Mesodermal cell (in vitro differentiated cells): ENCODE measurements at regions not wholly inside any gene's neighbourhood (a gene's known extent, or its start where the extent isn't known, plus 50 kb on each side); places are given as distances from the start of the nearest gene placed in this dataset.
"Not testable (repeated sequence)": the region's sequence is repeated elsewhere in the genome, so short reads cannot be mapped to it uniquely, and the experiment has no call there.

Experiments
- H3K27ac ChIP-seq: 2 replicates; pipeline ENCODE4 v1.7.0; 2013; ENCODE audit warnings: mild to moderate bottlenecking, low read depth, low read length, moderate library complexity; ENCODE audit not compliant: severe bottlenecking
- H3K36me3 ChIP-seq: 2 replicates; pipeline ENCODE4 v1.7.1; 2013; ENCODE audit warnings: mild to moderate bottlenecking, low read length, moderate library complexity; ENCODE audit not compliant: control insufficient read depth, insufficient read depth
- H3K4me1 ChIP-seq: one replicate; pipeline ENCODE4 v1.7.1; 2013; ENCODE audit warnings: mild to moderate bottlenecking, low read length; ENCODE audit not compliant: insufficient read depth, control insufficient read depth, poor library complexity, severe bottlenecking
- H3K4me3 ChIP-seq: 2 replicates; pipeline ENCODE4 v1.7.0; 2013; ENCODE audit warnings: low read length, control low read depth, mild to moderate bottlenecking; ENCODE audit not compliant: insufficient read depth, poor library complexity, severe bottlenecking; ENCODE audit errors: extremely low read depth
- H3K9me3 ChIP-seq: 2 replicates; pipeline ENCODE4 v1.7.1; 2013; ENCODE audit warnings: mild to moderate bottlenecking, low read length, moderate library complexity; ENCODE audit not compliant: control insufficient read depth
- WGBS, 2 experiments: methylation state at CpG; one replicate each; pipeline ENCODE4 v1.1.5; 2013; ENCODE audit warnings: missing lambda C conversion rate in 2 of 2; ENCODE audit not compliant: insufficient coverage in 2 of 2; 5-methylcytosine and 5-hydroxymethylcytosine counted together

GRCh38 chr3:177466622-177467021, 269.3 kb upstream of the TBL1XR1 start:
- not testable (repeated sequence) for H3K27ac ChIP-seq, H3K9me3 ChIP-seq, H3K4me3 ChIP-seq, H3K36me3 ChIP-seq
- WGBS, 2 experiments = 71 to 100% methylated on average over 1 to 3 of the region's 5 CpGs
- H3K4me1 ChIP-seq = peaks cover 38% of the 10 kb centered on the region

GRCh38 chr3:177467247-177467985, 270.1 kb upstream of the TBL1XR1 start:
- WGBS, 2 experiments = no CpG with 5 or more reads among the region's 5 CpGs
- Histone ChIP-seq H3K4me3 (no peak overlapping the region), H3K9me3 (no peaks in the 10 kb centered on the region), H3K27ac (no peak overlapping the region), H3K36me3 (no peaks in the 10 kb centered on the region), H3K4me1 (peaks cover 38% of the 10 kb centered on the region)

GRCh38 chr3:177468331-177468730, 271.0 kb upstream of the TBL1XR1 start:
- Histone ChIP-seq H3K4me3 (no peak overlapping the region), H3K36me3 (no peaks in the 10 kb centered on the region), H3K9me3 (no peaks in the 10 kb centered on the region), H3K4me1 (peaks cover 38% of the 10 kb centered on the region), H3K27ac (no peak overlapping the region)

GRCh38 chr3:177468816-177469215, 271.5 kb upstream of the TBL1XR1 start:
- H3K4me1 ChIP-seq = peaks cover 36% of the 10 kb centered on the region
- H3K27ac ChIP-seq = no peak overlapping the region
- no peaks in the 10 kb centered on the region for H3K9me3 ChIP-seq
- H3K36me3 ChIP-seq = no peaks in the 10 kb centered on the region
- 100% methylated on average over 1 of the region's 1 CpG for WGBS, 2 experiments
- no peak overlapping the region for H3K4me3 ChIP-seq

GRCh38 chr3:177469216-177469615, 271.9 kb upstream of the TBL1XR1 start:
- Histone ChIP-seq H3K4me1 (peaks cover 32% of the 10 kb centered on the region), H3K27ac (no peak overlapping the region)

GRCh38 chr3:177470197-177470941, 273.1 kb upstream of the TBL1XR1 start:
- peaks cover 27% of the 10 kb centered on the region for H3K4me1 ChIP-seq
- peak overlapping the region; percentile 33 for H3K27ac ChIP-seq
- no peaks in the 10 kb centered on the region for H3K36me3 ChIP-seq
- WGBS, 2 experiments = 84 to 98% methylated on average over 4 of the region's 8 CpGs
- H3K4me3 ChIP-seq = no peak overlapping the region
- no peaks in the 10 kb centered on the region for H3K9me3 ChIP-seq

More at GRCh38 chr3:177469216-177469615, 271.9 kb upstream of the TBL1XR1 start:
- Histone ChIP-seq H3K36me3 (no peaks in the 10 kb centered on the region), H3K9me3 (no peaks in the 10 kb centered on the region), H3K4me3 (no peak overlapping the region)
- 96 to 100% methylated on average over 2 to 3 of the region's 3 CpGs for WGBS, 2 experiments

- Histone ChIP-seq H3K36me3 (no peaks in the 10 kb centered on the region), H3K9me3 (no peaks in the 10 kb centered on the region), H3K4me1 (peaks cover 27% of the 10 kb centered on the region), H3K4me3 (no peak overlapping the region), H3K27ac (no peak overlapping the region)
- WGBS, 2 experiments = no CpG with 5 or more reads among the region's 4 CpGs
These were observed 274.6 kb upstream of the TBL1XR1 start for GRCh38 chr3:177471733-177472480.

GRCh38 chr3:177473184-177473583, 275.9 kb upstream of the TBL1XR1 start:
- Histone ChIP-seq H3K9me3 (no peaks in the 10 kb centered on the region), H3K27ac (no peak overlapping the region), H3K36me3 (no peaks in the 10 kb centered on the region), H3K4me1 (peaks cover 30% of the 10 kb centered on the region), H3K4me3 (no peak overlapping the region)
- WGBS, 2 experiments = 66 to 80% methylated on average over 5 to 6 of the region's 6 CpGs

- no peak overlapping the region for H3K4me3 ChIP-seq
- H3K9me3 ChIP-seq = no peaks in the 10 kb centered on the region
- no CpG with 5 or more reads among the region's 2 CpGs for WGBS, 2 experiments
- no peaks in the 10 kb centered on the region for H3K36me3 ChIP-seq
- H3K27ac ChIP-seq = no peak overlapping the region
- H3K4me1 ChIP-seq = peaks cover 30% of the 10 kb centered on the region
These were observed 276.6 kb upstream of the TBL1XR1 start for GRCh38 chr3:177473903-177474302.

GRCh38 chr3:177474652-177475355, 277.5 kb upstream of the TBL1XR1 start:
- WGBS, 2 experiments = 86 to 94% methylated on average over 10 to 11 of the region's 11 CpGs
- Histone ChIP-seq H3K27ac (no peak overlapping the region), H3K36me3 (no peaks in the 10 kb centered on the region), H3K4me3 (no peak overlapping the region), H3K9me3 (no peaks in the 10 kb centered on the region), H3K4me1 (peaks cover 21% of the 10 kb centered on the region)
